ENCODE measurements at regions not wholly inside any gene's neighbourhood (a gene's known extent, or its start where the extent isn't known, plus 50 kb on each side); places are given as distances from the start of the nearest gene placed in this dataset.

- no peak for TF ChIP-seq POLR2AphosphoS5 (IDR thresholded peaks at IDR 0.05; ENCODE audit: low read depth, low read length)
- TF ChIP-seq REST (IDR thresholded peaks at IDR 0.05; ENCODE audit: insufficient read depth in 1 of 2, low read depth in 2 of 2, low read length in 2 of 2) = no peak
- no peak for TF ChIP-seq SIN3A (IDR thresholded peaks at IDR 0.05; ENCODE audit: borderline replicate concordance, insufficient read depth, low read length)
Observed at GRCh38 chr4:125191232-125191631, 123.5 kb upstream of the FAT4 start.
